HG03342 (cell line): ENCODE measurements at regions not wholly inside any gene's neighbourhood (a gene's known extent, or its start where the extent isn't known, plus 50 kb on each side); places are given as distances from the start of the nearest gene placed in this dataset.
"Not testable (repeated sequence)": the region's sequence is repeated elsewhere in the genome, so short reads cannot be mapped to it uniquely, and the experiment has no call there.

Source experiments
- ATAC-seq: cut with Tn5 transposase; IDR thresholded peaks from one replicate; pipeline ENCODE4 v1.9.1; 2021; ENCODE audit warnings: mild to moderate bottlenecking, moderate library complexity; ENCODE audit not compliant: unreplicated experiment

GRCh38 chr1:199858171-199858570 lies 169.3 kb upstream of the NR5A2 start:
- ATAC-seq = no peak

- no peak for ATAC-seq
Measured at GRCh38 chr1:199858856-199859255, 168.7 kb upstream of the NR5A2 start.

- ATAC-seq = no peak
Measured at GRCh38 chr1:199859491-199859933, 168.0 kb upstream of the NR5A2 start.

GRCh38 chr1:199861020-199861795 lies 166.3 kb upstream of the NR5A2 start:
- no peak for ATAC-seq

- no peak for ATAC-seq
Measured at GRCh38 chr1:199862047-199862446, 165.5 kb upstream of the NR5A2 start.

GRCh38 chr1:199866210-199866617 lies 161.3 kb upstream of the NR5A2 start:
- no peak for ATAC-seq

- ATAC-seq = no peak
Measured at GRCh38 chr1:199867601-199868000, 159.9 kb upstream of the NR5A2 start.

GRCh38 chr1:199868777-199869176 lies 158.7 kb upstream of the NR5A2 start:
- no peak for ATAC-seq

GRCh38 chr1:199875337-199875736 lies 152.2 kb upstream of the NR5A2 start:
- no peak for ATAC-seq

- no peak for ATAC-seq
Measured at GRCh38 chr1:199875856-199876255, 151.7 kb upstream of the NR5A2 start.

- no peak for ATAC-seq
Measured at GRCh38 chr1:199877526-199878384, 149.8 kb upstream of the NR5A2 start.

- ATAC-seq = no peak
Measured at GRCh38 chr1:199878823-199879222, 148.7 kb upstream of the NR5A2 start.

GRCh38 chr1:199898654-199899053 lies 128.9 kb upstream of the NR5A2 start:
- ATAC-seq = no peak

- no peak for ATAC-seq
Measured at GRCh38 chr1:199901341-199901740, 126.2 kb upstream of the NR5A2 start.

- no peak for ATAC-seq
Measured at GRCh38 chr1:199907361-199907760, 120.1 kb upstream of the NR5A2 start.

- no peak for ATAC-seq
Measured at GRCh38 chr1:199909137-199909536, 118.4 kb upstream of the NR5A2 start.

- no peak for ATAC-seq
Measured at GRCh38 chr1:199913318-199913717, 114.2 kb upstream of the NR5A2 start.

GRCh38 chr1:199914546-199914945 lies 113.0 kb upstream of the NR5A2 start:
- no peak for ATAC-seq

GRCh38 chr1:199918196-199918769 lies 109.2 kb upstream of the NR5A2 start:
- ATAC-seq = no peak

- ATAC-seq = no peak
Measured at GRCh38 chr1:199920635-199921034, 106.9 kb upstream of the NR5A2 start.

- ATAC-seq = no peak
Measured at GRCh38 chr1:199929556-199929955, 98.0 kb upstream of the NR5A2 start.

GRCh38 chr1:199930067-199930466 lies 97.4 kb upstream of the NR5A2 start:
- not testable (repeated sequence) for ATAC-seq
